Stimulated activated CD4-positive, alpha-beta T cell treated with anti-CD3 and anti-CD28 coated beads, Interleukin-2, amount 100 ng/mL, for 48 hours (primary cell): ENCODE measurements at regions not wholly inside any gene's neighbourhood (a gene's known extent, or its start where the extent isn't known, plus 50 kb on each side); places are given as distances from the start of the nearest gene placed in this dataset.

Experiments used
- DNase-seq, 2 donors: peaks; one replicate each; pipeline ENCODE4 v3.0.0-alpha.2; 2020

GRCh38 chrX:45765767-45766166 is 565.1 kb upstream of the DIPK2B start:
- DNase-seq, result no peak

- no peak for DNase-seq
Measured at GRCh38 chrX:45765281-45765680, 564.6 kb upstream of the DIPK2B start.

- no peak for DNase-seq
Measured at GRCh38 chrX:45762699-45763647, 562.3 kb upstream of the DIPK2B start.

GRCh38 chrX:45761920-45762319 is 561.2 kb upstream of the DIPK2B start:
- DNase-seq, result no peak

- DNase-seq, result no peak
Measured at GRCh38 chrX:45760187-45760742, 559.6 kb upstream of the DIPK2B start.

- no peak for DNase-seq
Measured at GRCh38 chrX:45758738-45759397, 558.2 kb upstream of the DIPK2B start.

- no peak for DNase-seq
Measured at GRCh38 chrX:45758319-45758718, 557.6 kb upstream of the DIPK2B start.

- DNase-seq, result no peak
Measured at GRCh38 chrX:45757272-45757671, 556.6 kb upstream of the DIPK2B start.

DNA sequence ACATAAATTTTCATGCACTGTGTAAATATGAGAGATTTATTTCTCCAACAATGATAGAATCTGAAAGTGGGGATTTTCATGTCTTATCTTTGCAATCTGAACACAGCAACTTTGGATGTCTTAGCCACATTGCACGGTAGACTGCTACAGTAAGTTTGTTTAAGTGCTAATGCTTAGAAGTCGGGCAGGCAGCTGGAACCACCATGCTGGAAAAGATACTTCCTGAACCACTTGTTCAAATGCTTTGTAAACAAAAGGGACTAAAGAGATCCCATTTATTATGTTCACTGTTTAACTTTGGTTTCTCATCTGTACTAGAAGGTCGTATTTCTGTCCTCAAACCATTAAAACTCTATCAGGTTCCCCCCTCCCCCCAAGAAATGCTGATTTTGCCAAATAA is 555.9 kb upstream of the DIPK2B start:
- no peak for DNase-seq

DNA sequence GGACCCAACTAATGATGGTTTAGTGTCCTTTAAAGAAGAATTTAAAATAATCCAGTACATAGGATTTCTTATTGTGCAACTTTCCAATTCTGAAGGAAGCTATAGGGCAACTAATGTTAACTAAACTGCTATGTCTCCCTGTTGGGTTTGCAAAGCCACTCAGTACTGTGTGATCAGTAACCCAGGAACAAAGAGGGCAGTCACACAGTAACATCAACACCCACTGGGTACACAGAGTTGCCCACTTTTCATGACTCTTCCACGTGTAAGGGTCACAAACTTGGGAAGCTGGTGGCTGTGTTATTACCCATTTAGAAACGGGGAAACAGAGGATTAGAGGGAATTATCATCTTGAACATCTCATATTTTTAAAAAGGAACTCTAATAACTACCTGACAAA is 555.0 kb upstream of the DIPK2B start:
- DNase-seq, result no peak

DNA sequence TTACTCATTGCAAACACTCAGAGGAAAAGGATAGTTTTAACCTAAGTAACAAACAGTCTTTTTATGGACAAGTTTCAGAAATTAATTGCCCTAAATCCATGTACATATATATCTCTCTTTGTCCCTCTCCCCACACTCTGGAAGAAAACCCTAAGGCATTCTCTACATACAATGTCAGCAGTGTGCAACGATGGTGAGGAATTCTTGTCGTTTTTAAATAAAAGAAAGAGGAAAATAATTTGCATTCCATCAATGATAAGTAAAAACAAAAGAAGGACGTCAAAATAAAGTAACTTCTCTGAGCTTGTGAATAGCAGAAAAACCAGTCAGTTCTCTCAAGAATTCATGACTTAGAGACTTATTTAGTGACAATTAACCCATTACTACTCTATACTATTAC is 550.5 kb upstream of the DIPK2B start:
- DNase-seq, result no peak

DNA sequence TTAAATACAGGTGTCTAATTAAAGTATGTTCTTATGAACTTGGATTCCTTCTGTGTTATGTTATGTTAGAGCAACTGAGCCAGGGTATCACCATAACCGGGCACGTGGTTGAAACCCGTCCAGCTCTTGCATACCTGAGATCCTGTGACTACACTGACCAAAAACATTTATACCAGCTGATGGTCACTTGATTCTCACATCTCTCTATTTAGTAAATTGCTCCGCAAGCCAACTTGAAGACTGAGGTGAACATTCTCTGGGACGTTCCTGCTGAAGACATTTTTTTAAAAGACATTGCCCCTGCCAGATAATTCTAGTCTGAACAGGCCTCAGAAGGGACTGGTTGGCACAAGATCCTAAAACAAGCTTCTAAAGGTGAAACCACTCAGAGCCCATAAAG is 550.0 kb upstream of the DIPK2B start:
- no peak for DNase-seq

GRCh38 chrX:45749375-45749774 is 548.7 kb upstream of the DIPK2B start:
- DNase-seq, result no peak

DNA sequence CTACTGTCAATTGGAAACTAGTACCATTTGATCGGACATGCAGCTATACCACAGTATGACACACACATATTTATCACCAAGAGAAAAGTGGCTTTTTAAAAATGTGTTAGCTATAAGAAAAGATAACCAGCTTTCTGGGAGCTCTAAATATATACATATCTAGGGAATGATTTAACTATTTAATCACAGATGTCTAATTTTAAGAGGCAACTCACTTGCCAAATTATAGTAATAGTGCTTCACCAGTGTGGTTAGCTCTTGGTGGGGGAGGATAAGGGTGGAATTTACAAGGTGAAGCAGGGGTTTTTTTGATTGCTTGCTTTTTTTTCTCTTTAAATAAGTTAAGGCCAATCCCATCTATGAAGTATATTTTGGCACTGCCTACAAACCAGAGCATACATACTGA is 547.7 kb upstream of the DIPK2B start:
- DNase-seq, result no peak

DNA sequence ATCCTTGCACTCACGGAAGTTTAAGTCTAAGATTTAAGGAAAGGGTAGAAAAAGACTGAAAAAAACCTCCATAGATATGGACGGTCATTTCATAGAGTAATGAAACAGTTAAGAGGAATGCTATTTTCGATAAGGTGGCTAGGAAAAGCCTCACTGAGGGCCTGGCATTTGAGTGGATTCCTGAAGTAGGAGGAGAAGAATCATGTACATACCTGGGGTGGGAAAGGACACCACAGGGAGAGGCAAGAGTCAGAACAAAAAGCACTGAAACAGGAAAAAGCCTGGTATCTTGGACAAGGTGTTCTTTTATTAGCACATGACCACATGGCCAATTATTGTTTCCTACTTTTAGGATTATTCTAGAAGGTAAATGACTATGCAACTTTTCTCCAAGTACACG is 547.2 kb upstream of the DIPK2B start:
- no peak for DNase-seq

GRCh38 chrX:45745479-45745878 is 544.8 kb upstream of the DIPK2B start:
- DNase-seq, result no peak

- DNase-seq, result no peak
Measured at GRCh38 chrX:45743906-45744625, 543.4 kb upstream of the DIPK2B start.

DNA sequence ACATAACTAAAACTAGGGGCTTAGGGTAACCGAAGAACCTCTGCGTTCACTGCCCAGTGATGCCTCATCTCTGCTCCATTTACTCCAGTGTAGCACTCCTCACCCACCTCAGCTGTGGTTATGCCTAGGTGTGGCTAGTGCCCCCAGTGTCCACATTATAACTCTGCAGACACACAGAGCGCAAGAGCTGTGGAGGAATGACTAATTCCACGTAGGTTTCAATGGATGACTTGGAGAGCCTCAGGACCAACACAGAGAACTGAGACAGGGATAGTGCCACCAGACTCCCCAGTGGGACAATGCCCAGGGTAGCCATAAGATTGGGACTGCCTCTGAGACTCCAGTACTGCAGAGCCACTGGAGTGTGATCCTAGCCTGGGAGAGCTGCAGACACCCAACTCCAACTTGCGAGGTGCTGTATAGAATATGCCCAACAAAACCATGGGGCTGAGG is 542.4 kb upstream of the DIPK2B start:
- no peak for DNase-seq

GRCh38 chrX:45740291-45740690 is 539.6 kb upstream of the DIPK2B start:
- DNase-seq, result no peak

GRCh38 chrX:45735571-45735970 is 534.9 kb upstream of the DIPK2B start:
- DNase-seq, result no peak

GRCh38 chrX:45731448-45731847 is 530.8 kb upstream of the DIPK2B start:
- DNase-seq, result no peak

DNA sequence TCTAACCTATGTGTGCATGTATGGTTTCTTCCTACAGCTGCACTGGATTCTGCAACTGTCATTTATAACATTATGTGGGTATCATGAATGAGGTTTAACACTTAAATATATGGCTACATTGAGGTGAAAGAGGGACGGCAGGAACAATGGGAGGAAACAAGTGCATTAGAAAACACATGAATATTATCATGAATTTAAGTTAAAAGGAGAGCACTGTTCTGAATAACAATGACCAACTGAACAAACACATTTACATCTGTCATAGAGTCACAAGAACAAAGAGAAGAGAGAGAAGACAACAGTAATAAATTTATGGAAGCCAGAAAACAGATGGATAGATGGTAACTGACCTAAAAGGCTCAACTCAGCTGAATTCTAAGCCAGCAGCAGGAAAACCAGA is 527.1 kb upstream of the DIPK2B start:
- DNase-seq, result no peak

- no peak for DNase-seq
Measured at GRCh38 chrX:45722471-45722870, 521.8 kb upstream of the DIPK2B start.
